WTC11 (cell line): ENCODE measurements at regions not wholly inside any gene's neighbourhood (a gene's known extent, or its start where the extent isn't known, plus 50 kb on each side); places are given as distances from the start of the nearest gene placed in this dataset.

Experiments used
- ATAC-seq: fragments of 200-7000 bp; cut with Tn5 transposase; 2 replicates; pipeline ENCODE4 v1.10.0; 2021; ENCODE audit warnings: mild to moderate bottlenecking, moderate library complexity
- CTCF ChIA-PET: fragments of 300-600 bp; sonication (Branson Sonifier 250); formaldehyde crosslinking; loops from one replicate; lab custom pipeline; 2021; ENCODE audit warnings: antibody characterized with exemption; lab: Charles Lee
- POLR2A ChIA-PET: fragments of 350-600 bp; sonication (Branson Sonifier 250); formaldehyde crosslinking; loops from one replicate; lab custom pipeline; 2021; ENCODE audit warnings: antibody characterized with exemption; lab: Charles Lee
- DNase-seq: peaks from one replicate; pipeline ENCODE4 v3.0.0; 2021; ENCODE audit warnings: low spot score
- H3K27ac Mint-ChIP-seq: 2 replicates; pipeline ENCODE4 v1.8.0; 2021; ENCODE audit warnings: mixed read lengths
- H3K27me3 Mint-ChIP-seq: 2 replicates; pipeline ENCODE4 v1.8.0; 2021; ENCODE audit warnings: low read depth, mild to moderate bottlenecking, moderate library complexity, mixed read lengths
- H3K36me3 Mint-ChIP-seq: 2 replicates; pipeline ENCODE4 v1.8.0; 2021; ENCODE audit warnings: mixed read lengths
- H3K4me1 Mint-ChIP-seq: 2 replicates; pipeline ENCODE4 v1.8.0; 2022; ENCODE audit warnings: mixed read lengths
- H3K4me3 Mint-ChIP-seq: 2 replicates; pipeline ENCODE4 v1.8.0; 2021; ENCODE audit warnings: mild to moderate bottlenecking, moderate library complexity, mixed read lengths
- H3K9me3 Mint-ChIP-seq: 2 replicates; pipeline ENCODE4 v1.8.0; 2021; ENCODE audit warnings: mixed read lengths
- ETV6 ChIP-seq: sonication (generic); formaldehyde crosslinking; IDR thresholded peaks from 2 replicates; pipeline ENCODE4 v1.8.1; 2022; ENCODE audit warnings: mild to moderate bottlenecking, missing genetic modification reagents
- FOXJ3 ChIP-seq: sonication (generic); formaldehyde crosslinking; IDR thresholded peaks from 2 replicates; pipeline ENCODE4 v1.9.0; 2021; ENCODE audit warnings: missing genetic modification reagents, mild to moderate bottlenecking, borderline replicate concordance
- GABPB1 ChIP-seq: sonication (generic); formaldehyde crosslinking; IDR thresholded peaks from 2 replicates; pipeline ENCODE4 v1.8.1; 2023; ENCODE audit warnings: mild to moderate bottlenecking, missing genetic modification reagents
- NFATC4 ChIP-seq: fragments of 250-450 bp; sonication (Bioruptor Pico); IDR thresholded peaks from 2 replicates; pipeline ENCODE4 v1.9.0; 2021; ENCODE audit warnings: mild to moderate bottlenecking
- PRRX2 ChIP-seq: fragments of 250-450 bp; sonication (Bioruptor Pico); IDR thresholded peaks from 2 replicates; pipeline ENCODE4 v1.8.0; 2021; ENCODE audit warnings: mild to moderate bottlenecking
- TEAD1 ChIP-seq: sonication (generic); formaldehyde crosslinking; IDR thresholded peaks from 2 replicates; pipeline ENCODE4 v1.8.0; 2022; ENCODE audit warnings: mild to moderate bottlenecking, missing genetic modification reagents
- TEAD4 ChIP-seq: sonication (generic); formaldehyde crosslinking; IDR thresholded peaks from 2 replicates; pipeline ENCODE4 v1.8.0; 2022; ENCODE audit warnings: mild to moderate bottlenecking, missing genetic modification reagents
- ZNF263 ChIP-seq: sonication (generic); formaldehyde crosslinking; IDR thresholded peaks from 2 replicates; pipeline ENCODE4 v1.8.1; 2022; ENCODE audit warnings: low read depth, mild to moderate bottlenecking, moderate library complexity, missing genetic modification reagents
- ZNF396 ChIP-seq: fragments of 250-450 bp; sonication (Bioruptor Pico); IDR thresholded peaks from 2 replicates; pipeline ENCODE4 v1.8.0; 2021; ENCODE audit warnings: mild to moderate bottlenecking, moderate library complexity, borderline replicate concordance
- ZNF423 ChIP-seq: fragments of 250-450 bp; sonication (Bioruptor Pico); IDR thresholded peaks from 2 replicates; pipeline ENCODE4 v2.1.2; 2022; ENCODE audit warnings: mild to moderate bottlenecking, moderate library complexity
- ZNF671 ChIP-seq: fragments of 250-450 bp; sonication (Bioruptor Pico); IDR thresholded peaks from 2 replicates; pipeline ENCODE4 v1.8.0; 2021; ENCODE audit warnings: mild to moderate bottlenecking
- TF ChIP-seq, protein P1 (sequence below): fragments of 250-450 bp; sonication (Bioruptor Pico); IDR thresholded peaks from 2 replicates; pipeline ENCODE4 v1.8.0; 2021; ENCODE audit warnings: mild to moderate bottlenecking
- TF ChIP-seq, protein P2 (sequence below): sonication (generic); formaldehyde crosslinking; IDR thresholded peaks from 2 replicates; pipeline ENCODE4 v1.8.1; 2022; ENCODE audit warnings: low read depth, mild to moderate bottlenecking, moderate library complexity, missing genetic modification reagents, borderline replicate concordance
- TF ChIP-seq, protein P3 (sequence below): sonication (generic); formaldehyde crosslinking; conservative IDR thresholded peaks from 2 replicates; pipeline ENCODE4 v1.8.1; 2022; ENCODE audit warnings: mild to moderate bottlenecking, missing genetic modification reagents
- TF ChIP-seq, protein P4 (sequence below): sonication (generic); formaldehyde crosslinking; IDR thresholded peaks from 2 replicates; pipeline ENCODE4 v1.8.0; 2023; ENCODE audit warnings: missing genetic modification reagents
- TF ChIP-seq, protein P5 (sequence below): fragments of 250-450 bp; sonication (Bioruptor Pico); IDR thresholded peaks from 2 replicates; pipeline ENCODE4 v1.9.0; 2021; ENCODE audit warnings: mild to moderate bottlenecking
- TF ChIP-seq, protein P6 (sequence below): sonication (generic); formaldehyde crosslinking; IDR thresholded peaks from 2 replicates; pipeline ENCODE4 v1.8.0; 2022; ENCODE audit warnings: mild to moderate bottlenecking, missing genetic modification reagents
- TF ChIP-seq, protein P7 (sequence below): sonication (generic); formaldehyde crosslinking; IDR thresholded peaks from 2 replicates; pipeline ENCODE4 v1.8.1; 2022; ENCODE audit warnings: low read depth, missing genetic modification reagents, borderline replicate concordance
- TF ChIP-seq, protein P8 (sequence below): fragments of 250-450 bp; sonication (Bioruptor Pico); IDR thresholded peaks from 2 replicates; pipeline ENCODE4 v1.9.0; 2021; ENCODE audit warnings: moderate library complexity, mild to moderate bottlenecking, inconsistent platforms, borderline replicate concordance
- TF ChIP-seq, protein P9 (sequence below): fragments of 250-450 bp; sonication (Bioruptor Pico); IDR thresholded peaks from 2 replicates; pipeline ENCODE4 v1.9.0; 2021; ENCODE audit warnings: mild to moderate bottlenecking
- TF ChIP-seq, protein P10 (sequence below): sonication (generic); formaldehyde crosslinking; IDR thresholded peaks from 2 replicates; pipeline ENCODE4 v1.8.1; 2023; ENCODE audit warnings: mild to moderate bottlenecking, moderate library complexity, missing genetic modification reagents

DNA sequence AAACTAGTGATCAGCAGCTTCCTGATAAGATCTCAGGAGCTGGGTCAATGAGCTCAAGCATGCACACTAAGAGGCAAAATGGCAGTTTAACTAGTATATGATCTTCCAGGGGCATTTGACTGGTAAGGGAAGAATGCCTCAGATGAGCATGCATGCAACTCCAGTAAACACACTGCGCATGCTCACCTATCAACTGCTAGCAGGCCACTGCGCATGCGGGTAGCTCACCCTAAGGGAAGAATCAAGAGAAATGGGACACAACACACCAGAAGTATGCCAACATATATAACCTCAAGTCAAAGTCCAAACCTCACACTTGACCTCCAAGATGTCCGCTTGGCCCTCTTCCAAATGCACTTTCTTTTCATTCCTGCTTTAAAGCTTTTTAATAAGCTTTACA, 1004.0 kb downstream of the ADGRL3 start:
- TF ChIP-seq ZNF263 (CRISPR knock-in tag) (no peak), FOXJ3 (no peak), ETV6 (no peak), TEAD4 (no peak), ZNF671 (CRISPR knock-in tag) (no peak), ZNF423 (no peak)
- TF ChIP-seq, protein P1, sequence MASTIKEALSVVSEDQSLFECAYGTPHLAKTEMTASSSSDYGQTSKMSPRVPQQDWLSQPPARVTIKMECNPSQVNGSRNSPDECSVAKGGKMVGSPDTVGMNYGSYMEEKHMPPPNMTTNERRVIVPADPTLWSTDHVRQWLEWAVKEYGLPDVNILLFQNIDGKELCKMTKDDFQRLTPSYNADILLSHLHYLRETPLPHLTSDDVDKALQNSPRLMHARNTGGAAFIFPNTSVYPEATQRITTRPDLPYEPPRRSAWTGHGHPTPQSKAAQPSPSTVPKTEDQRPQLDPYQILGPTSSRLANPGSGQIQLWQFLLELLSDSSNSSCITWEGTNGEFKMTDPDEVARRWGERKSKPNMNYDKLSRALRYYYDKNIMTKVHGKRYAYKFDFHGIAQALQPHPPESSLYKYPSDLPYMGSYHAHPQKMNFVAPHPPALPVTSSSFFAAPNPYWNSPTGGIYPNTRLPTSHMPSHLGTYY: no peak
- TF ChIP-seq, protein P2, sequence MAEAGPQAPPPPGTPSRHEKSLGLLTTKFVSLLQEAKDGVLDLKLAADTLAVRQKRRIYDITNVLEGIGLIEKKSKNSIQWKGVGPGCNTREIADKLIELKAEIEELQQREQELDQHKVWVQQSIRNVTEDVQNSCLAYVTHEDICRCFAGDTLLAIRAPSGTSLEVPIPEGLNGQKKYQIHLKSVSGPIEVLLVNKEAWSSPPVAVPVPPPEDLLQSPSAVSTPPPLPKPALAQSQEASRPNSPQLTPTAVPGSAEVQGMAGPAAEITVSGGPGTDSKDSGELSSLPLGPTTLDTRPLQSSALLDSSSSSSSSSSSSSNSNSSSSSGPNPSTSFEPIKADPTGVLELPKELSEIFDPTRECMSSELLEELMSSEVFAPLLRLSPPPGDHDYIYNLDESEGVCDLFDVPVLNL (CRISPR knock-in tag): no peak
- TF ChIP-seq, protein P3, sequence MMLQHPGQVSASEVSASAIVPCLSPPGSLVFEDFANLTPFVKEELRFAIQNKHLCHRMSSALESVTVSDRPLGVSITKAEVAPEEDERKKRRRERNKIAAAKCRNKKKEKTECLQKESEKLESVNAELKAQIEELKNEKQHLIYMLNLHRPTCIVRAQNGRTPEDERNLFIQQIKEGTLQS (CRISPR knock-in tag): no peak
- TF ChIP-seq, protein P4, sequence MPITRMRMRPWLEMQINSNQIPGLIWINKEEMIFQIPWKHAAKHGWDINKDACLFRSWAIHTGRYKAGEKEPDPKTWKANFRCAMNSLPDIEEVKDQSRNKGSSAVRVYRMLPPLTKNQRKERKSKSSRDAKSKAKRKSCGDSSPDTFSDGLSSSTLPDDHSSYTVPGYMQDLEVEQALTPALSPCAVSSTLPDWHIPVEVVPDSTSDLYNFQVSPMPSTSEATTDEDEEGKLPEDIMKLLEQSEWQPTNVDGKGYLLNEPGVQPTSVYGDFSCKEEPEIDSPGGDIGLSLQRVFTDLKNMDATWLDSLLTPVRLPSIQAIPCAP (CRISPR knock-in tag): no peak
- TF ChIP-seq, protein P5, sequence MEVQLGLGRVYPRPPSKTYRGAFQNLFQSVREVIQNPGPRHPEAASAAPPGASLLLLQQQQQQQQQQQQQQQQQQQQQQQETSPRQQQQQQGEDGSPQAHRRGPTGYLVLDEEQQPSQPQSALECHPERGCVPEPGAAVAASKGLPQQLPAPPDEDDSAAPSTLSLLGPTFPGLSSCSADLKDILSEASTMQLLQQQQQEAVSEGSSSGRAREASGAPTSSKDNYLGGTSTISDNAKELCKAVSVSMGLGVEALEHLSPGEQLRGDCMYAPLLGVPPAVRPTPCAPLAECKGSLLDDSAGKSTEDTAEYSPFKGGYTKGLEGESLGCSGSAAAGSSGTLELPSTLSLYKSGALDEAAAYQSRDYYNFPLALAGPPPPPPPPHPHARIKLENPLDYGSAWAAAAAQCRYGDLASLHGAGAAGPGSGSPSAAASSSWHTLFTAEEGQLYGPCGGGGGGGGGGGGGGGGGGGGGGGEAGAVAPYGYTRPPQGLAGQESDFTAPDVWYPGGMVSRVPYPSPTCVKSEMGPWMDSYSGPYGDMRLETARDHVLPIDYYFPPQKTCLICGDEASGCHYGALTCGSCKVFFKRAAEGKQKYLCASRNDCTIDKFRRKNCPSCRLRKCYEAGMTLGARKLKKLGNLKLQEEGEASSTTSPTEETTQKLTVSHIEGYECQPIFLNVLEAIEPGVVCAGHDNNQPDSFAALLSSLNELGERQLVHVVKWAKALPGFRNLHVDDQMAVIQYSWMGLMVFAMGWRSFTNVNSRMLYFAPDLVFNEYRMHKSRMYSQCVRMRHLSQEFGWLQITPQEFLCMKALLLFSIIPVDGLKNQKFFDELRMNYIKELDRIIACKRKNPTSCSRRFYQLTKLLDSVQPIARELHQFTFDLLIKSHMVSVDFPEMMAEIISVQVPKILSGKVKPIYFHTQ: no peak
- TF ChIP-seq, all 79 proteins: peak for 0
- peaks cover 17% of the 10 kb centered on the region for H3K4me1 Mint-ChIP-seq
- no peak overlapping the region for H3K27ac Mint-ChIP-seq
- POLR2A ChIA-PET: no interaction called here
- no peaks in the 10 kb centered on the region for H3K9me3 Mint-ChIP-seq
- no peak for DNase-seq
- no peaks in the 10 kb centered on the region for H3K27me3 Mint-ChIP-seq
- ATAC-seq: no peak
- no peaks in the 10 kb centered on the region for H3K36me3 Mint-ChIP-seq
- H3K4me3 Mint-ChIP-seq: no peak overlapping the region
- CTCF ChIA-PET: no interaction called here

DNA sequence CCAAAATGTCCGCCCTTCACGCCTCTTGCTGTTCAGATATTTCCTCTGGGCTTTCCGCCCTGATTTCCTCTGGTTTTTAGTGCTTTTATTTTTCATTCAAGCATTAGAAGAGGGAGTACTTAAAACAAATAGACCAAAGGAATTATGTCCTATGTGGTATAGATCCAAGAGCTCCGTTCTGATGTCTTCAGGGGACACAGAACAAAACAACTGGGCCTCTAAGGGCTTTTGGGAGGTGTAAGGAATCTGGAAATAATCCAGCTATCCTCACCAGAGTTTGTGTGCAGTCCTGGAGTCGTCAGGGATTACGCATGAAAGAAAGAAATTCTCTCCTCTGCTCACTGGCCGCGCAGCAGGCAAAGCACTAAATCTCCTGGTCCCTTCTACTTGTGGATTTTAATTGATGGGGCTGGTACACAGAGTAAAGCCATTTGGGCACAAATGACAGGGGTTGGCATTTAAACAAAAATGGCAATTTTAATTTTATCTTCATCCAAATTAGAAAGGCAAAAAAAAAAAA, 999.2 kb downstream of the ADGRL3 start:
- H3K36me3 Mint-ChIP-seq: no peaks in the 10 kb centered on the region
- no peaks in the 10 kb centered on the region for H3K27me3 Mint-ChIP-seq
- no peak overlapping the region for H3K27ac Mint-ChIP-seq
- CTCF ChIA-PET: no interaction called here
- no peak overlapping the region for H3K4me3 Mint-ChIP-seq
- no peak for DNase-seq
- ATAC-seq: no peak
- peaks cover 4% of the 10 kb centered on the region; the same call in 1 of the 2 replicates for H3K9me3 Mint-ChIP-seq
- POLR2A ChIA-PET: no interaction called here
- no peaks in the 10 kb centered on the region for H3K4me1 Mint-ChIP-seq
- no peak for TF ChIP-seq NFATC4
- TF ChIP-seq, protein P6, sequence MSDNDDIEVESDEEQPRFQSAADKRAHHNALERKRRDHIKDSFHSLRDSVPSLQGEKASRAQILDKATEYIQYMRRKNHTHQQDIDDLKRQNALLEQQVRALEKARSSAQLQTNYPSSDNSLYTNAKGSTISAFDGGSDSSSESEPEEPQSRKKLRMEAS (CRISPR knock-in tag): no peak
- no peak for TF ChIP-seq ETV6
- TF ChIP-seq, protein P7, sequence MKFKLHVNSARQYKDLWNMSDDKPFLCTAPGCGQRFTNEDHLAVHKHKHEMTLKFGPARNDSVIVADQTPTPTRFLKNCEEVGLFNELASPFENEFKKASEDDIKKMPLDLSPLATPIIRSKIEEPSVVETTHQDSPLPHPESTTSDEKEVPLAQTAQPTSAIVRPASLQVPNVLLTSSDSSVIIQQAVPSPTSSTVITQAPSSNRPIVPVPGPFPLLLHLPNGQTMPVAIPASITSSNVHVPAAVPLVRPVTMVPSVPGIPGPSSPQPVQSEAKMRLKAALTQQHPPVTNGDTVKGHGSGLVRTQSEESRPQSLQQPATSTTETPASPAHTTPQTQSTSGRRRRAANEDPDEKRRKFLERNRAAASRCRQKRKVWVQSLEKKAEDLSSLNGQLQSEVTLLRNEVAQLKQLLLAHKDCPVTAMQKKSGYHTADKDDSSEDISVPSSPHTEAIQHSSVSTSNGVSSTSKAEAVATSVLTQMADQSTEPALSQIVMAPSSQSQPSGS (CRISPR knock-in tag): no peak
- no peak for TF ChIP-seq FOXJ3
- TF ChIP-seq, protein P8, sequence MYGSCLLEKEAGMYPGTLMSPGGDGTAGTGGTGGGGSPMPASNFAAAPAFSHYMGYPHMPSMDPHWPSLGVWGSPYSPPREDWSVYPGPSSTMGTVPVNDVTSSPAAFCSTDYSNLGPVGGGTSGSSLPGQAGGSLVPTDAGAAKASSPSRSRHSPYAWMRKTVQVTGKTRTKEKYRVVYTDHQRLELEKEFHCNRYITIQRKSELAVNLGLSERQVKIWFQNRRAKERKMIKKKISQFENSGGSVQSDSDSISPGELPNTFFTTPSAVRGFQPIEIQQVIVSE (CRISPR knock-in tag): no peak
- no peak for TF ChIP-seq GABPB1 (CRISPR knock-in tag)
- TF ChIP-seq ZNF396 (CRISPR knock-in tag): no peak
- no peak for TF ChIP-seq PRRX2 (CRISPR knock-in tag)
- TF ChIP-seq TEAD1 (CRISPR knock-in tag): no peak
- TF ChIP-seq, protein P5: no peak
- TF ChIP-seq, protein P9, sequence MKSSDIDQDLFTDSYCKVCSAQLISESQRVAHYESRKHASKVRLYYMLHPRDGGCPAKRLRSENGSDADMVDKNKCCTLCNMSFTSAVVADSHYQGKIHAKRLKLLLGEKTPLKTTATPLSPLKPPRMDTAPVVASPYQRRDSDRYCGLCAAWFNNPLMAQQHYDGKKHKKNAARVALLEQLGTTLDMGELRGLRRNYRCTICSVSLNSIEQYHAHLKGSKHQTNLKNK (CRISPR knock-in tag): no peak
- TF ChIP-seq, protein P10, sequence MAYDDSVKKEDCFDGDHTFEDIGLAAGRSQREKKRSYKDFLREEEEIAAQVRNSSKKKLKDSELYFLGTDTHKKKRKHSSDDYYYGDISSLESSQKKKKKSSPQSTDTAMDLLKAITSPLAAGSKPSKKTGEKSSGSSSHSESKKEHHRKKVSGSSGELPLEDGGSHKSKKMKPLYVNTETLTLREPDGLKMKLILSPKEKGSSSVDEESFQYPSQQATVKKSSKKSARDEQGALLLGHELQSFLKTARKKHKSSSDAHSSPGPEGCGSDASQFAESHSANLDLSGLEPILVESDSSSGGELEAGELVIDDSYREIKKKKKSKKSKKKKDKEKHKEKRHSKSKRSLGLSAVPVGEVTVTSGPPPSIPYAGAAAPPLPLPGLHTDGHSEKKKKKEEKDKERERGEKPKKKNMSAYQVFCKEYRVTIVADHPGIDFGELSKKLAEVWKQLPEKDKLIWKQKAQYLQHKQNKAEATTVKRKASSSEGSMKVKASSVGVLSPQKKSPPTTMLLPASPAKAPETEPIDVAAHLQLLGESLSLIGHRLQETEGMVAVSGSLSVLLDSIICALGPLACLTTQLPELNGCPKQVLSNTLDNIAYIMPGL (CRISPR knock-in tag): no peak
